Trophoblast cell (in vitro differentiated cells and primary cell): ENCODE measurements at regions not wholly inside any gene's neighbourhood (a gene's known extent, or its start where the extent isn't known, plus 50 kb on each side); places are given as distances from the start of the nearest gene placed in this dataset.

Experiments used
- DNase-seq, 2 donors: peaks; one replicate each; pipeline ENCODE4 v3.0.0-alpha.2; 2016
- H2AFZ ChIP-seq: 2 replicates; pipeline ENCODE4 v1.6.1; 2013; ENCODE audit warnings: low read length, moderate library complexity, mild to moderate bottlenecking; ENCODE audit not compliant: insufficient read depth, poor library complexity
- H2AK5ac ChIP-seq: 2 replicates; pipeline ENCODE4 v1.6.1; 2013; ENCODE audit warnings: mild to moderate bottlenecking, low read length
- H2BK120ac ChIP-seq: 2 replicates; pipeline ENCODE4 v1.6.1; 2013; ENCODE audit warnings: low read length, mild to moderate bottlenecking, moderate library complexity; ENCODE audit not compliant: insufficient read depth, poor library complexity
- H2BK12ac ChIP-seq: 2 replicates; pipeline ENCODE4 v1.6.1; 2013; ENCODE audit warnings: mild to moderate bottlenecking, low read length, moderate library complexity
- H2BK5ac ChIP-seq: 2 replicates; pipeline ENCODE4 v1.6.1; 2013; ENCODE audit warnings: low read length, low read depth, moderate library complexity, mild to moderate bottlenecking; ENCODE audit not compliant: poor library complexity
- H3K14ac ChIP-seq: 2 replicates; pipeline ENCODE4 v1.6.1; 2013; ENCODE audit warnings: mild to moderate bottlenecking, low read length
- H3K18ac ChIP-seq: 2 replicates; pipeline ENCODE4 v1.6.1; 2013; ENCODE audit warnings: mild to moderate bottlenecking, low read length
- H3K23ac ChIP-seq: 2 replicates; pipeline ENCODE4 v1.6.1; 2013; ENCODE audit warnings: low read length
- H3K27ac ChIP-seq: 2 replicates; pipeline ENCODE4 v1.5.1; 2013; ENCODE audit warnings: low read depth, mild to moderate bottlenecking, inconsistent platforms, low read length, moderate library complexity
- H3K27me3 ChIP-seq: 2 replicates; pipeline ENCODE4 v1.6.1; 2013; ENCODE audit warnings: inconsistent platforms, mild to moderate bottlenecking, low read length, moderate library complexity; ENCODE audit not compliant: insufficient read depth
- H3K36me3 ChIP-seq, 2 experiments: 1 replicate in 1 of 2; 2 replicates in 1 of 2; pipeline ENCODE4 v1.6.1; 2013; ENCODE audit warnings: low read length in 2 of 2, mild to moderate bottlenecking in 2 of 2, moderate library complexity in 1 of 2; ENCODE audit not compliant: insufficient read depth in 2 of 2, control insufficient read depth in 1 of 2
- H3K4ac ChIP-seq: 2 replicates; pipeline ENCODE4 v1.6.1; 2013; ENCODE audit warnings: low read depth, mild to moderate bottlenecking, low read length, moderate library complexity
- H3K4me1 ChIP-seq, 2 experiments: 1 replicate in 1 of 2; 2 replicates in 1 of 2; pipeline ENCODE4 v1.6.1; 2013; ENCODE audit warnings: low read length in 2 of 2, mild to moderate bottlenecking in 2 of 2, moderate library complexity in 1 of 2; ENCODE audit not compliant: insufficient read depth in 2 of 2, control insufficient read depth in 1 of 2
- H3K4me2 ChIP-seq: 2 replicates; pipeline ENCODE4 v1.6.1; 2013; ENCODE audit warnings: inconsistent platforms, mild to moderate bottlenecking, low read length, moderate library complexity
- H3K4me3 ChIP-seq: 2 replicates; pipeline ENCODE4 v1.5.1; 2013; ENCODE audit warnings: mild to moderate bottlenecking, low read depth, low read length, inconsistent platforms
- H3K79me1 ChIP-seq: one replicate; pipeline ENCODE4 v1.6.1; 2013; ENCODE audit warnings: low read length
- H3K79me2 ChIP-seq: 2 replicates; pipeline ENCODE4 v1.6.1; 2013; ENCODE audit warnings: low read length, mild to moderate bottlenecking; ENCODE audit not compliant: control insufficient read depth, insufficient read depth, poor library complexity
- H3K9ac ChIP-seq: 2 replicates; pipeline ENCODE4 v1.6.1; 2013; ENCODE audit warnings: mild to moderate bottlenecking, low read length
- H3K9me3 ChIP-seq: 2 replicates; pipeline ENCODE4 v1.6.1; 2013; ENCODE audit warnings: low read depth, mild to moderate bottlenecking, control low read depth, inconsistent platforms, low read length; ENCODE audit not compliant: insufficient read depth
- H4K12ac ChIP-seq: 2 replicates; pipeline ENCODE4 v1.6.1; 2013; ENCODE audit warnings: low read depth, mild to moderate bottlenecking, low read length, moderate library complexity
- H4K8ac ChIP-seq: 2 replicates; pipeline ENCODE4 v1.6.1; 2013; ENCODE audit warnings: low read depth, mild to moderate bottlenecking, low read length, moderate library complexity
- H4K91ac ChIP-seq: one replicate; pipeline ENCODE4 v1.6.1; 2013; ENCODE audit warnings: low read depth, mild to moderate bottlenecking, low read length, moderate library complexity
- WGBS: extraction: QIAGEN DNeasy Blood & Tissue Kit; methylation state at CpG from one replicate; pipeline ENCODE4 v1.1.7; 2013; ENCODE audit warnings: missing lambda C conversion rate; ENCODE audit not compliant: insufficient read length, insufficient coverage; ENCODE audit errors: extremely low coverage; 5-methylcytosine and 5-hydroxymethylcytosine counted together

- H3K14ac ChIP-seq = no peak overlapping the region
- no CpG with 5 or more reads among the region's 9 CpGs for WGBS
Observed at GRCh38 chrX:1946974-1947373, 332.1 kb downstream of the ASMT start.

More at GRCh38 chrX:1946974-1947373, 332.1 kb downstream of the ASMT start:
- H2AFZ ChIP-seq = no peak overlapping the region
- H3K9me3 ChIP-seq = no peaks in the 10 kb centered on the region
- H2AK5ac ChIP-seq = no peak overlapping the region
- no peak overlapping the region for H4K12ac ChIP-seq
- H4K91ac ChIP-seq = no peak overlapping the region
- no peak overlapping the region for H3K9ac ChIP-seq
- no peak overlapping the region for H2BK12ac ChIP-seq
- H3K27ac ChIP-seq = no peak overlapping the region
- H4K8ac ChIP-seq = no peak overlapping the region
- no peak overlapping the region for H3K4me2 ChIP-seq
- H3K18ac ChIP-seq = no peak overlapping the region
- H3K4me1 ChIP-seq = no peaks in the 10 kb centered on the region
- H2BK5ac ChIP-seq = no peak overlapping the region
- no peaks in the 10 kb centered on the region for H3K27me3 ChIP-seq
- no peaks in the 10 kb centered on the region for H3K79me1 ChIP-seq
- no peak overlapping the region for H3K23ac ChIP-seq
- no peak overlapping the region for H3K4me3 ChIP-seq
- no peak overlapping the region for H3K4ac ChIP-seq
- no peaks in the 10 kb centered on the region for H3K79me2 ChIP-seq
- no peak for DNase-seq
- no peaks in the 10 kb centered on the region for H3K36me3 ChIP-seq
- no peak overlapping the region for H2BK120ac ChIP-seq
